ENCODE measurements at regions not wholly inside any gene's neighbourhood (a gene's known extent, or its start where the extent isn't known, plus 50 kb on each side); places are given as distances from the start of the nearest gene placed in this dataset.
"Not testable (repeated sequence)": the region's sequence is repeated elsewhere in the genome, so short reads cannot be mapped to it uniquely, and the experiment has no call there.

DNA sequence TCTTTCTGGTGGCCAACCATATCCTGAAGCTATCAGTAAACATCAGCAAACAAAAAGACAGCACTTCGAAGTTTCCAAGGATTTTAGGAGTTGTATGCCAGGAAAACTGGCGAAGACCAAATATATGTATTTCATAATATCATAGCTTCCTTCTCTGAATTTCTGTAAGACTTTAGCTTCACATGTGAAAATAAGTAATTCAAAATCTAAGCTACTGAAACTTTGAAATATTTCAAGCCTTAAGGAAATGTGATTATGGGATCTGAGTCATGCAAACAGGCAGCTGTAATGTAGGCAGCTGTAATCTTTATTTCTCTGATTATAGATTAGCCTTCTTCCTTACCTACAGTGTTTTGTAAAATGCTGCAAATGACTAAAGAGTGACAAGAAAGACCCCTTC lies 70.7 kb upstream of the ANKRD10 start:
- Histone ChIP-seq H3K27me3 (no peaks in the 10 kb centered on the region), H3K4me3 (no peak overlapping the region), H3K4me1 (peaks cover 9% of the 10 kb centered on the region), H3K9me3 (no peaks in the 10 kb centered on the region), H3K27ac (no peak overlapping the region), H3K36me3 (no peaks in the 10 kb centered on the region)
- intact Hi-C loops (cut with DNase I) = no loop called here
- ATAC-seq (no peak), DNase-seq (no peak)
- TF ChIP-seq, protein P1, sequence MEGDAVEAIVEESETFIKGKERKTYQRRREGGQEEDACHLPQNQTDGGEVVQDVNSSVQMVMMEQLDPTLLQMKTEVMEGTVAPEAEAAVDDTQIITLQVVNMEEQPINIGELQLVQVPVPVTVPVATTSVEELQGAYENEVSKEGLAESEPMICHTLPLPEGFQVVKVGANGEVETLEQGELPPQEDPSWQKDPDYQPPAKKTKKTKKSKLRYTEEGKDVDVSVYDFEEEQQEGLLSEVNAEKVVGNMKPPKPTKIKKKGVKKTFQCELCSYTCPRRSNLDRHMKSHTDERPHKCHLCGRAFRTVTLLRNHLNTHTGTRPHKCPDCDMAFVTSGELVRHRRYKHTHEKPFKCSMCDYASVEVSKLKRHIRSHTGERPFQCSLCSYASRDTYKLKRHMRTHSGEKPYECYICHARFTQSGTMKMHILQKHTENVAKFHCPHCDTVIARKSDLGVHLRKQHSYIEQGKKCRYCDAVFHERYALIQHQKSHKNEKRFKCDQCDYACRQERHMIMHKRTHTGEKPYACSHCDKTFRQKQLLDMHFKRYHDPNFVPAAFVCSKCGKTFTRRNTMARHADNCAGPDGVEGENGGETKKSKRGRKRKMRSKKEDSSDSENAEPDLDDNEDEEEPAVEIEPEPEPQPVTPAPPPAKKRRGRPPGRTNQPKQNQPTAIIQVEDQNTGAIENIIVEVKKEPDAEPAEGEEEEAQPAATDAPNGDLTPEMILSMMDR (IDR thresholded peaks at IDR 0.05) = no peak

DNA sequence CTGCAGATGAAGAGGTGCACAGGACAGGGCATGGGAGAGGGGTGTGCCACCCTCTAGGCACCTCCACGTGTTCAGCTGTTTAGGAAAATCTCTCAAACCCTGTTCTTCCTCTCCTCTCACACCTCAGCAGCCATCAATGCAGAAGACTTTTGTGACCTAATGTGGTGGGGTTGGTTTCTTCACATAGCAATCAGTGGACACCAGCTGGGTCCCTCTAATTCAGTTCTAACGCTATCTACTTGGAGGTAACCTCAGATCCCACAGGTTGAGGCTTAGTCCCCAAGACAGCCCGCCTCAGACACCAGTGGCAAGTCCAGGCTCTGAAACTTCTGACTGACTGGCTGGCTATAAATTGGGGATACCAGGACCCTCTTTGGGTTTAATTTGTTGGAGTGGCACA lies 69.9 kb upstream of the ANKRD10 start:
- no peaks in the 10 kb centered on the region for H3K9me3 ChIP-seq
- no peak overlapping the region for H3K27ac ChIP-seq
- H3K4me1 ChIP-seq = peaks cover 9% of the 10 kb centered on the region
- intact Hi-C loops (cut with DNase I) = no loop called here
- H3K4me3 ChIP-seq = no peak overlapping the region
- no peak for ATAC-seq
- TF ChIP-seq, protein P1 (IDR thresholded peaks at IDR 0.05) = no peak
- H3K36me3 ChIP-seq = no peaks in the 10 kb centered on the region
- H3K27me3 ChIP-seq = no peaks in the 10 kb centered on the region
- DNase-seq = no peak

DNA sequence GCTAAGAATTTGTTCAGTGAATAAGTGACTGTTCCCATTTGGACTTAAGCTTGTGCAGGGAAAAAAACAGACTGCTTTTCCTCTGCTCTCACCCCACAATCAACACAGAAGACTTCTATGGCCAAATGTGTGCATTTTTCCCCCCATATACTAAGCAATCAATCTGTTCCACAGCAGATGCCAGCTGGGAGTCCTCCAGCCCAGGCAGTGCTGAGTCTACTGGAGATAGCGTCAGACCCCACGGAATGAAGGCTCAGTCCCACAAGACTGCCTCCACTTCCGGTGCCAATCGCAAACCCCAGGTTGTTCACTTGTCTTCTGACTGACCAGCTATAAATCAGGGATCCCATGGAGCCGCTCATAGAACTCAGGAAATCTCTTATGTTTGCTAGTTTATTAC lies 69.5 kb upstream of the ANKRD10 start:
- TF ChIP-seq, protein P1 (IDR thresholded peaks at IDR 0.05) = no peak

DNA sequence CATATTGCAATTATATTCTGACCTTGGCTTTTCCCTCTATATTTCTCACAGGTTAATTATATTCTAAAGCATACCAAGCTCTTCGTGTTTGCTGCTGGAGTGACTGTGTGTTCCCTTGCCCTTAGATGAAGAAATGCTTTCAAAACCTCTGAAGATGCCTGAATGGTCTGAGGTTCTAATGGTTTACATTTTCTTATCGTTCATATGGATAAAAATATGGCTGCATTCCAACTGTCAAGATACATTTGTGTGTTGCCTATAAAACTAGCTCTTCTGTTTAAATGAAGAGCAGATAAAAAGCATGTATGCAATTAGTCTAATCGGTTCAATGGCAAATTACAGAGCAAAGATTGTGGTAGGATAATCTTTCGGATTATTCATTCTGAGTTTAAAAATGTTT lies 68.4 kb upstream of the ANKRD10 start:
- intact Hi-C loops (cut with DNase I) = no loop called here

More for the DNA sequence above, 69.5 kb upstream of the ANKRD10 start:
- H3K27ac ChIP-seq = no peak overlapping the region
- ATAC-seq = no peak
- no peak for DNase-seq
- H3K36me3 ChIP-seq = no peaks in the 10 kb centered on the region
- H3K9me3 ChIP-seq = no peaks in the 10 kb centered on the region
- H3K27me3 ChIP-seq = no peaks in the 10 kb centered on the region
- H3K4me3 ChIP-seq = no peak overlapping the region
- intact Hi-C loops (cut with DNase I) = no loop called here
- peaks cover 9% of the 10 kb centered on the region for H3K4me1 ChIP-seq

DNA sequence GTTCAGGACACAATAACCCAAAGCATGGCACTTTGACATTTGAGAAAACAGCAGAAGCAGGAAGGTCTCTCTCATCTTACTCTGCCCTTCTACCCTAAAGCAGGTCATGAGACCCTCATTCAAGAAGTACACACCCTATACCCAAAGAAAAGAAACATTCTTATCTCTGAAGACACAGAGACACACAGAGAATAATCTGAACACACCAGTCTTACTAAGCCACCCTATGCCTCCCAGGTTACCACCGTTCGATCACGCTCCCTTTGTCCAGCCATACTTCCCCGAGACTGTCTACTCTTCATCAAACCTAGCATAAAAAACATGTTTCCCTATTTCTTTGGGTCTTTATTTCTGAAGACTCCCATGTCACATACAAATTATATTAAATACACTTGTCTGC lies 66.5 kb upstream of the ANKRD10 start:
- DNase-seq = no peak
- H3K27me3 ChIP-seq = peaks cover 3% of the 10 kb centered on the region
- intact Hi-C loops (cut with DNase I) = no loop called here
- H3K36me3 ChIP-seq = no peaks in the 10 kb centered on the region
- no peaks in the 10 kb centered on the region for H3K9me3 ChIP-seq
- ATAC-seq = no peak
- H3K4me1 ChIP-seq = peaks cover 9% of the 10 kb centered on the region
- H3K27ac ChIP-seq = no peak overlapping the region
- H3K4me3 ChIP-seq = no peak overlapping the region
- TF ChIP-seq, protein P1 (IDR thresholded peaks at IDR 0.05) = no peak

More for the DNA sequence above, 68.4 kb upstream of the ANKRD10 start:
- Histone ChIP-seq H3K27ac (no peak overlapping the region), H3K4me1 (peaks cover 9% of the 10 kb centered on the region), H3K9me3 (no peaks in the 10 kb centered on the region), H3K27me3 (peaks cover 3% of the 10 kb centered on the region), H3K36me3 (no peaks in the 10 kb centered on the region), H3K4me3 (no peak overlapping the region)
- DNase-seq = no peak
- ATAC-seq = no peak
- TF ChIP-seq, protein P1 (IDR thresholded peaks at IDR 0.05) = no peak

DNA sequence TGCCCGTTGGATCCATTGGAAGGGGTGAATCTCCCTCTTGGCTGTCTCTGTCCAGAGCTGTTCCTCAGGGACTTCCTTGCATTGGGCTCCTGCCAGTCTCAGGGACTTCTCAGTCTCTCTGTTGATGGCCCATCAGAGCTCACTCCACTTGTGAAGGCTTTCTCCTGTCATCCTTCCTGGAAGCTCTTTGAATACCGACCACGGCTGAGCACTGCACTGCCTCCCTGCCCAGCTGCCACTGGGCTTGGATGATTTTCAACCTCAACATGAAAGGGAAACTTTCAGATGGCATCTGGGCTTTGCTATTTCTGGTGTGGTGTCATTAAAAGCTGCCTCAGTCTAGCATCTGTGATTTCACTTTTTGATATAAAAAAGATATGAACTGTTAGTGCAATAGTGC lies 66.1 kb upstream of the ANKRD10 start:
- TF ChIP-seq, protein P1 (IDR thresholded peaks at IDR 0.05) = no peak
- Histone ChIP-seq H3K27ac (no peak overlapping the region), H3K4me3 (no peak overlapping the region), H3K27me3 (peaks cover 3% of the 10 kb centered on the region), H3K9me3 (no peaks in the 10 kb centered on the region), H3K36me3 (no peaks in the 10 kb centered on the region), H3K4me1 (peaks cover 9% of the 10 kb centered on the region)
- DNase-seq = no peak
- intact Hi-C loops (cut with DNase I) = no loop called here
- ATAC-seq = no peak

DNA sequence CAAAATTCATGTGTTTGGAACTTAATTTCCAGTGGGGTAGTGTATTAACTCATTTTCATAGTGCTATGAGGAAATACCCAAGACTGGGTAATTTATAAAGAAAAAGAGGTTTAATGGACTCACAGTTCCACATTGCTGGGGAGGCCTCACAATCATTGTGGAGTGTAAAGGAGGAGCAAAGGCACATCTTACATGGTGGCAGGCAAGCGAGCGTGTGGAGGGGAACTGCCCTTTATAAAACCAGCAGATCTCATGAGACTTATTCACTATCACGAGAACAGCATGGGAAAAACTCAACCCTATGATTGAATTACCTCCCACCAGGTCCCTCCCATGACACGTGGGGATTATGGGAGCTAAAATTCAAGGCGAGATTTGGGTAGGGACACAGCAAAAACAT lies 64.3 kb upstream of the ANKRD10 start:
- intact Hi-C loops (cut with DNase I); H3K4me1 ChIP-seq; H3K27ac ChIP-seq; H3K9me3 ChIP-seq; DNase-seq; H3K4me3 ChIP-seq; H3K36me3 ChIP-seq; ATAC-seq; H3K27me3 ChIP-seq: not testable (repeated sequence)
